K562 (cell line): ENCODE measurements at regions not wholly inside any gene's neighbourhood (a gene's known extent, or its start where the extent isn't known, plus 50 kb on each side); places are given as distances from the start of the nearest gene placed in this dataset.

Experiments used
- CBX5 ChIP-seq: IDR thresholded peaks from 2 replicates; pipeline ENCODE4 v1.6.1; 2014; ENCODE audit warnings: low read depth, borderline replicate concordance
- EGR1 ChIP-seq: fragments of 450-650 bp; conservative IDR thresholded peaks from 2 replicates; pipeline ENCODE4 v1.6.1; 2017; ENCODE audit warnings: mild to moderate bottlenecking
- EP300 ChIP-seq: IDR thresholded peaks from 2 replicates; pipeline ENCODE4 v1.6.1; 2012; ENCODE audit warnings: low read length, improper control_type of control experiment
- ETV6 ChIP-seq, 3 experiments: fragments of 150-350 bp in 1 of 3; sonication (generic) in 1 of 3; formaldehyde crosslinking in 1 of 3; IDR thresholded peaks; 2 replicates each; pipeline versions ENCODE4 v1.6.1 to v1.8.0; 2014 to 2022; ENCODE audit warnings: borderline replicate concordance in 2 of 3, low read depth in 2 of 3, antibody characterized with exemption in 1 of 3, low read length in 1 of 3, mild to moderate bottlenecking in 1 of 3, missing genetic modification reagents in 1 of 3
- MAX ChIP-seq: sonication (generic); formaldehyde crosslinking; IDR thresholded peaks from 2 replicates; pipeline ENCODE4 v1.9.0; 2022; ENCODE audit warnings: mild to moderate bottlenecking, missing genetic modification reagents
- MXI1 ChIP-seq: IDR thresholded peaks from 2 replicates; pipeline ENCODE4 v1.6.1; 2011; ENCODE audit warnings: low read depth, mild to moderate bottlenecking, improper control_type of control experiment, low read length
- NFYB ChIP-seq: IDR thresholded peaks from 2 replicates; pipeline ENCODE4 v1.6.1; 2011; ENCODE audit warnings: mild to moderate bottlenecking, moderate library complexity; ENCODE audit not compliant: insufficient read length; ENCODE audit errors: extremely low read depth
- POU5F1 ChIP-seq: fragments of 150-350 bp; IDR thresholded peaks from 2 replicates; pipeline ENCODE4 v1.6.1; 2014; ENCODE audit warnings: borderline replicate concordance, low read length, low read depth, mild to moderate bottlenecking; ENCODE audit not compliant: partially characterized antibody
- RBM17 ChIP-seq: fragments of 200-400 bp; formaldehyde crosslinking; IDR thresholded peaks from 2 replicates; pipeline ENCODE4 v1.6.1; 2017; ENCODE audit warnings: low read depth, mild to moderate bottlenecking, low read length, borderline replicate concordance
- TEAD1 ChIP-seq, 2 experiments: fragments of 450-650 bp in 1 of 2; sonication (generic) in 1 of 2; formaldehyde crosslinking; IDR thresholded peaks; 2 replicates each; pipeline versions ENCODE4 v1.4.0 to v1.8.0; 2020 to 2022; ENCODE audit warnings: mild to moderate bottlenecking in 2 of 2, missing genetic modification reagents in 1 of 2
- ZNF408 ChIP-seq: fragments of 250-450 bp; sonication (Bioruptor Pico); IDR thresholded peaks from 2 replicates; pipeline ENCODE4 v1.4.0; 2020; ENCODE audit warnings: low read depth, mild to moderate bottlenecking, moderate library complexity
- TF ChIP-seq, protein P1 (sequence below): IDR thresholded peaks from 2 replicates; pipeline ENCODE4 v1.6.1; 2016; ENCODE audit warnings: missing genetic modification characterization, missing compliant biosample characterization
- TF ChIP-seq, protein P2 (sequence below): sonication (generic); formaldehyde crosslinking; IDR thresholded peaks from 2 replicates; pipeline ENCODE4 v1.5.0; 2020; ENCODE audit warnings: missing genetic modification reagents
- TF ChIP-seq, protein P3 (sequence below), 2 experiments: fragments of 450-650 bp; IDR thresholded peaks; 2 replicates each; pipeline ENCODE4 v1.6.1; 2016

GRCh38 chrX:30156880-30157560 is 58.3 kb upstream of the MAGEB2 start:
- TF ChIP-seq, protein P1, sequence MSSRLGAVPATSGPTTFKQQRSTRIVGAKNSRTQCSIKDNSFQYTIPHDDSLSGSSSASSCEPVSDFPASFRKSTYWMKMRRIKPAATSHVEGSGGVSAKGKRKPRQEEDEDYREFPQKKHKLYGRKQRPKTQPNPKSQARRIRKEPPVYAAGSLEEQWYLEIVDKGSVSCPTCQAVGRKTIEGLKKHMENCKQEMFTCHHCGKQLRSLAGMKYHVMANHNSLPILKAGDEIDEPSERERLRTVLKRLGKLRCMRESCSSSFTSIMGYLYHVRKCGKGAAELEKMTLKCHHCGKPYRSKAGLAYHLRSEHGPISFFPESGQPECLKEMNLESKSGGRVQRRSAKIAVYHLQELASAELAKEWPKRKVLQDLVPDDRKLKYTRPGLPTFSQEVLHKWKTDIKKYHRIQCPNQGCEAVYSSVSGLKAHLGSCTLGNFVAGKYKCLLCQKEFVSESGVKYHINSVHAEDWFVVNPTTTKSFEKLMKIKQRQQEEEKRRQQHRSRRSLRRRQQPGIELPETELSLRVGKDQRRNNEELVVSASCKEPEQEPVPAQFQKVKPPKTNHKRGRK, result no peak
- no peak for TF ChIP-seq MAX (CRISPR knock-in tag)
- TF ChIP-seq CBX5, result no peak
- TF ChIP-seq MXI1, result no peak
- TF ChIP-seq RBM17, result no peak
- TF ChIP-seq, protein P2, sequence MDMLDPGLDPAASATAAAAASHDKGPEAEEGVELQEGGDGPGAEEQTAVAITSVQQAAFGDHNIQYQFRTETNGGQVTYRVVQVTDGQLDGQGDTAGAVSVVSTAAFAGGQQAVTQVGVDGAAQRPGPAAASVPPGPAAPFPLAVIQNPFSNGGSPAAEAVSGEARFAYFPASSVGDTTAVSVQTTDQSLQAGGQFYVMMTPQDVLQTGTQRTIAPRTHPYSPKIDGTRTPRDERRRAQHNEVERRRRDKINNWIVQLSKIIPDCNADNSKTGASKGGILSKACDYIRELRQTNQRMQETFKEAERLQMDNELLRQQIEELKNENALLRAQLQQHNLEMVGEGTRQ (CRISPR knock-in tag), result no peak
- no peak for TF ChIP-seq ZNF408 (CRISPR knock-in tag)
- no peak for TF ChIP-seq EP300
- TF ChIP-seq ETV6 (IDR thresholded peaks at IDR 0.05; ENCODE audit: borderline replicate concordance in 1 of 2, low read depth in 2 of 2, low read length in 1 of 2), result no peak
- no peak for TF ChIP-seq ETV6 (CRISPR knock-in tag; IDR thresholded peaks at IDR 0.05; ENCODE audit: borderline replicate concordance)
- no peak for TF ChIP-seq TEAD1 (CRISPR knock-in tag; IDR thresholded peaks at IDR 0.05)
- no peak for TF ChIP-seq NFYB
- TF ChIP-seq POU5F1, result no peak
- TF ChIP-seq, protein P3, sequence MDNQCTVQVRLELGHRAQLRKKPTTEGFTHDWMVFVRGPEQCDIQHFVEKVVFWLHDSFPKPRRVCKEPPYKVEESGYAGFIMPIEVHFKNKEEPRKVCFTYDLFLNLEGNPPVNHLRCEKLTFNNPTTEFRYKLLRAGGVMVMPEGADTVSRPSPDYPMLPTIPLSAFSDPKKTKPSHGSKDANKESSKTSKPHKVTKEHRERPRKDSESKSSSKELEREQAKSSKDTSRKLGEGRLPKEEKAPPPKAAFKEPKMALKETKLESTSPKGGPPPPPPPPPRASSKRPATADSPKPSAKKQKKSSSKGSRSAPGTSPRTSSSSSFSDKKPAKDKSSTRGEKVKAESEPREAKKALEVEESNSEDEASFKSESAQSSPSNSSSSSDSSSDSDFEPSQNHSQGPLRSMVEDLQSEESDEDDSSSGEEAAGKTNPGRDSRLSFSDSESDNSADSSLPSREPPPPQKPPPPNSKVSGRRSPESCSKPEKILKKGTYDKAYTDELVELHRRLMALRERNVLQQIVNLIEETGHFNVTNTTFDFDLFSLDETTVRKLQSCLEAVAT (IDR thresholded peaks at IDR 0.05), result no peak
- no peak for TF ChIP-seq EGR1
